K562 (cell line): ENCODE measurements at regions not wholly inside any gene's neighbourhood (a gene's known extent, or its start where the extent isn't known, plus 50 kb on each side); places are given as distances from the start of the nearest gene placed in this dataset.

Source experiments
- ATAC-seq: fragments of 200-7000 bp; cut with Tn5 transposase; 3 replicates; pipeline ENCODE4 v1.9.1; 2020; ENCODE audit warnings: moderate library complexity
- BruUV-seq: library from RNA; stranded (reverse); fragments of 400-500 nt; replicated peaks from 2 replicates; lab custom pipeline; 2021; lab: Mats Ljungman, UMichigan
- CTCF ChIA-PET: fragments of 300-600 bp; formaldehyde crosslinking; extraction: SDS; loops from one replicate; lab custom pipeline; 2021; ENCODE audit warnings: low intra/inter-chr PET ratio; lab: Yijun Ruan, JAX
- POLR2A ChIA-PET: fragments of 300-600, 350-650 bp; sonication (Branson Sonifier 250); formaldehyde crosslinking; extraction: SDS; loops from one replicate; lab custom pipeline; 2021; ENCODE audit warnings: antibody characterized with exemption, inconsistent platforms; lab: Yijun Ruan, JAX
- DNase-seq, 4 experiments: peaks; one replicate each; pipeline versions ENCODE4 v3.0.0 to v3.0.0-alpha.2; 2011 to 2018; ENCODE audit warnings: low spot score in 3 of 4, mixed read lengths in 3 of 4; ENCODE audit errors: extremely low read depth in 1 of 4
- FAIRE-seq: peaks from 2 replicates; lab custom pipeline; 2011; peaks lifted over from hg19 to GRCh38; lab: Jason Lieb, UNC
- H2AFZ ChIP-seq: 2 replicates; pipeline ENCODE4 v1.6.0; 2011; ENCODE audit warnings: low read depth, low read length, control low read depth, inconsistent platforms
- H3K27ac ChIP-seq: fragments of 200-600 bp; 3 replicates; pipeline ENCODE4 v1.8.0; 2011; ENCODE audit warnings: low read depth, mild to moderate bottlenecking, control low read depth, inconsistent platforms, low read length, moderate library complexity, mixed read lengths; ENCODE audit errors: extremely low read depth
- H3K27me3 ChIP-seq, 2 experiments: fragments of 300-600 bp in 1 of 2; 2 replicates in 1 of 2; 3 replicates in 1 of 2; pipeline versions ENCODE4 v1.6.0 to v1.8.0; 2011; ENCODE audit warnings: inconsistent platforms in 2 of 2, low read length in 2 of 2, mild to moderate bottlenecking in 1 of 2, mixed read lengths in 1 of 2, moderate library complexity in 1 of 2; ENCODE audit not compliant: control insufficient read depth in 2 of 2, insufficient read depth in 2 of 2
- H3K36me3 ChIP-seq: fragments of 300-600 bp; 3 replicates; pipeline ENCODE4 v1.8.0; 2011; ENCODE audit warnings: mild to moderate bottlenecking, low read length, inconsistent platforms; ENCODE audit not compliant: control insufficient read depth, insufficient read depth
- H3K4me1 ChIP-seq, 2 experiments: fragments of 200-600 bp in 1 of 2; replicated peaks in 1 of 2; 2 replicates in 1 of 2; 3 replicates in 1 of 2; pipeline versions ENCODE4 v1.5.1 to v1.8.0; 2011; ENCODE audit warnings: inconsistent platforms in 2 of 2, low read length in 2 of 2, mild to moderate bottlenecking in 1 of 2, mixed read lengths in 1 of 2, moderate library complexity in 1 of 2; ENCODE audit not compliant: control insufficient read depth in 2 of 2, insufficient read depth in 2 of 2
- H3K4me2 ChIP-seq: 2 replicates; pipeline ENCODE4 v1.6.1; 2011; ENCODE audit warnings: low read length, control low read depth, inconsistent platforms, mixed read lengths; ENCODE audit not compliant: insufficient read depth
- H3K4me3 ChIP-seq: fragments of 200-600 bp; sonication (generic), shearing (Covaris generic); 2 replicates; pipeline ENCODE4 v1.5.1; 2016; ENCODE audit warnings: control low read depth, inconsistent platforms
- H3K79me2 ChIP-seq: fragments of 200-600 bp; 3 replicates; pipeline ENCODE4 v1.8.0; 2011; ENCODE audit warnings: low read length, inconsistent platforms; ENCODE audit not compliant: control insufficient read depth, insufficient read depth
- H3K9ac ChIP-seq, 2 experiments: 2 replicates each; pipeline versions ENCODE4 v1.6.0 to v1.6.1; 2011; ENCODE audit warnings: low read depth in 2 of 2, low read length in 2 of 2, control low read depth in 1 of 2, inconsistent platforms in 1 of 2, mild to moderate bottlenecking in 1 of 2, mixed read lengths in 1 of 2; ENCODE audit not compliant: insufficient read depth in 1 of 2
- H3K9me1 ChIP-seq: one replicate; pipeline ENCODE4 v1.6.0; 2011; ENCODE audit warnings: inconsistent platforms, mild to moderate bottlenecking, low read length, moderate library complexity; ENCODE audit not compliant: control insufficient read depth, insufficient read depth
- H3K9me3 ChIP-seq: replicated peaks from 2 replicates; pipeline ENCODE4 v1.5.1; 2011; ENCODE audit warnings: low read depth, low read length, inconsistent platforms; ENCODE audit not compliant: control insufficient read depth, insufficient read depth
- H4K20me1 ChIP-seq: replicated peaks from 2 replicates; pipeline ENCODE4 v1.6.1; 2011; ENCODE audit warnings: low read length, inconsistent platforms, mixed read lengths; ENCODE audit not compliant: control insufficient read depth, insufficient read depth
- CBFA2T2 ChIP-seq: fragments of 450-650 bp; conservative IDR thresholded peaks from 2 replicates; pipeline ENCODE4 v1.6.1; 2017; ENCODE audit warnings: mild to moderate bottlenecking
- SPI1 ChIP-seq: IDR thresholded peaks from 2 replicates; pipeline ENCODE4 v1.6.1; 2011; ENCODE audit warnings: low read depth, low read length, control low read depth, borderline replicate concordance
- TCF3 ChIP-seq: sonication (generic); formaldehyde crosslinking; IDR thresholded peaks from 2 replicates; pipeline ENCODE4 v1.4.0; 2020; ENCODE audit warnings: mild to moderate bottlenecking, missing genetic modification reagents
- ZNF12 ChIP-seq: sonication (generic); formaldehyde crosslinking; IDR thresholded peaks from 2 replicates; pipeline ENCODE4 v1.4.0; 2020; ENCODE audit warnings: mild to moderate bottlenecking, missing genetic modification reagents
- ZNF23 ChIP-seq: fragments of 250-450 bp; sonication (Bioruptor Pico); IDR thresholded peaks from 2 replicates; pipeline ENCODE4 v1.4.0; 2020; ENCODE audit warnings: mild to moderate bottlenecking
- WGBS: fragments of 100-300 bp; shearing (Covaris generic); methylation state at CpG from one replicate; pipeline ENCODE4 v1.1.6; 2016; ENCODE audit warnings: low coverage, mixed read lengths; ENCODE audit not compliant: insufficient coverage; ENCODE audit errors: missing lambda C conversion rate; 5-methylcytosine and 5-hydroxymethylcytosine counted together
- in situ Hi-C: fragments of 300-500 bp; cut with MboI; formaldehyde crosslinking; loops from 4 replicates; pipeline ENCODE4 v1.15.0; 2018; ENCODE audit warnings: inconsistent platforms, mixed read lengths
- intact Hi-C: fragments of 100-400 bp; cut with micrococcal nuclease; formaldehyde crosslinking; loops from 2 replicates; pipeline ENCODE4 v1.14.2; 2022
- TF ChIP-seq, protein P1 (sequence below): IDR thresholded peaks from 2 replicates; pipeline ENCODE4 v1.6.1; 2011; ENCODE audit warnings: borderline replicate concordance, low read depth, mild to moderate bottlenecking, moderate library complexity, low read length; ENCODE audit not compliant: insufficient read depth, poor library complexity, severe bottlenecking

DNA sequence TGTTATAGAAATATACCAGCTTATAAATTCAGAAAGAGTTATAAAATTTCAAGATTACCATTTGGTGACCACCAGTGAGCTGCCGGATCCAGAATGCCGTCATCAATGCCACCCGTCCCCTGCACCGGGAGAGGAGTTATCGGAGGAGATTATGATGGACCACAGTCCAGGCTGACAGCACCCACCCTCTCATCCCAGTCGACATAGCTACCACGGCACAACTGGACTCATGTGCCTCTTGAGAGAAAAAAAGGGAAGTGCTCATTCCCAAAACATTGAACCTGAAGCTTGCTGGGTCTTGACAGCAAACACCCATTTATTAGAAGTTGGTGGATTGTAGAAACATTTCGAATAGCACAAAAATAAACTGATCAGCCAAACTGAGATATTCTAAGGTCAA lies 1331.5 kb downstream of the TBC1D22A start:
- FAIRE-seq (no peak), DNase-seq (no peak), ATAC-seq (no peak)
- H3K27ac ChIP-seq: no peak overlapping the region
- no peak overlapping the region for H3K9ac ChIP-seq
- H3K27me3 ChIP-seq: no peaks in the 10 kb centered on the region; a peak in 1 of 5 replicates
- intact Hi-C loops (no loop called here), in situ Hi-C loops (no loop called here)
- POLR2A ChIA-PET: no interaction called here
- peak; percentile 78 for TF ChIP-seq SPI1
- no peak for TF ChIP-seq CBFA2T2
- no peak for TF ChIP-seq ZNF12 (CRISPR knock-in tag)
- TF ChIP-seq, protein P1, sequence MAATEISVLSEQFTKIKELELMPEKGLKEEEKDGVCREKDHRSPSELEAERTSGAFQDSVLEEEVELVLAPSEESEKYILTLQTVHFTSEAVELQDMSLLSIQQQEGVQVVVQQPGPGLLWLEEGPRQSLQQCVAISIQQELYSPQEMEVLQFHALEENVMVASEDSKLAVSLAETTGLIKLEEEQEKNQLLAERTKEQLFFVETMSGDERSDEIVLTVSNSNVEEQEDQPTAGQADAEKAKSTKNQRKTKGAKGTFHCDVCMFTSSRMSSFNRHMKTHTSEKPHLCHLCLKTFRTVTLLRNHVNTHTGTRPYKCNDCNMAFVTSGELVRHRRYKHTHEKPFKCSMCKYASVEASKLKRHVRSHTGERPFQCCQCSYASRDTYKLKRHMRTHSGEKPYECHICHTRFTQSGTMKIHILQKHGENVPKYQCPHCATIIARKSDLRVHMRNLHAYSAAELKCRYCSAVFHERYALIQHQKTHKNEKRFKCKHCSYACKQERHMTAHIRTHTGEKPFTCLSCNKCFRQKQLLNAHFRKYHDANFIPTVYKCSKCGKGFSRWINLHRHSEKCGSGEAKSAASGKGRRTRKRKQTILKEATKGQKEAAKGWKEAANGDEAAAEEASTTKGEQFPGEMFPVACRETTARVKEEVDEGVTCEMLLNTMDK: no peak
- no peak for TF ChIP-seq TCF3 (CRISPR knock-in tag)
- no peak for TF ChIP-seq ZNF23 (CRISPR knock-in tag)
- H3K4me2 ChIP-seq: no peak overlapping the region
- WGBS: 1% methylated on average over 8 of the region's 8 CpGs
- no peaks in the 10 kb centered on the region for H4K20me1 ChIP-seq
- H3K36me3 ChIP-seq: no peaks in the 10 kb centered on the region
- no peak overlapping the region for H3K4me3 ChIP-seq
- H3K4me1 ChIP-seq: peaks cover 0 to 8% of the 10 kb centered on the region in 2 experiments; a peak in 2 of 5 replicates
- H2AFZ ChIP-seq: no peak overlapping the region
- CTCF ChIA-PET: no interaction called here
- H3K9me3 ChIP-seq: no peaks in the 10 kb centered on the region
- BruUV-seq: no TSS peak
- H3K79me2 ChIP-seq: no peaks in the 10 kb centered on the region
- no peaks in the 10 kb centered on the region for H3K9me1 ChIP-seq
